HCT116 (cell line): ENCODE measurements at regions not wholly inside any gene's neighbourhood (a gene's known extent, or its start where the extent isn't known, plus 50 kb on each side); places are given as distances from the start of the nearest gene placed in this dataset.
"Not testable (repeated sequence)": the region's sequence is repeated elsewhere in the genome, so short reads cannot be mapped to it uniquely, and the experiment has no call there.

ENCODE experiments used
- ATAC-seq: fragments of 200-7000 bp; cut with Tn5 transposase; 2 replicates; pipeline ENCODE4 v1.9.1; 2020; ENCODE audit warnings: mild to moderate bottlenecking, moderate library complexity
- BruUV-seq: library from RNA; stranded (reverse); fragments of 400-500 nt; replicated peaks from 2 replicates; lab custom pipeline; 2021; lab: Mats Ljungman, UMichigan
- CTCF ChIA-PET: fragments of 300-600 bp; sonication (Branson Sonifier 250); formaldehyde crosslinking; loops from one replicate; lab custom pipeline; 2021; ENCODE audit warnings: antibody characterized with exemption; lab: Charles Lee
- POLR2A ChIA-PET: fragments of 300-600, 350-600 bp; sonication (Branson Sonifier 250); formaldehyde crosslinking; loops from one replicate; lab custom pipeline; 2021; ENCODE audit warnings: antibody characterized with exemption; lab: Charles Lee
- RAD21 ChIA-PET, 2 experiments: fragments of 300-600 bp; sonication (Branson Sonifier 250); formaldehyde crosslinking; loops; one replicate each; lab custom pipeline; 2023; ENCODE audit warnings: low total read pairs in 2 of 2; ENCODE audit not compliant: uncharacterized antibody in 2 of 2, unreplicated experiment in 2 of 2, low non-redundant PET in 1 of 2; lab: Charles Lee
- DNase-seq: peaks from one replicate; pipeline ENCODE4 v3.0.0-alpha.2; 2010; ENCODE audit warnings: low read depth, low spot score
- H2AFZ ChIP-seq: fragments of 200-600 bp; shearing (Covaris generic), sonication (generic); 2 replicates; pipeline ENCODE4 v1.6.1; 2017; ENCODE audit warnings: low read depth, mixed run types, mixed read lengths, antibody characterized with exemption, low read length; ENCODE audit not compliant: poor library complexity, severe bottlenecking
- H3K27ac ChIP-seq: 2 replicates; pipeline ENCODE4 v1.5.1; 2012; ENCODE audit warnings: low read depth, low read length
- H3K27me3 ChIP-seq: fragments of 200-600 bp; sonication (generic); 2 replicates; pipeline ENCODE4 v1.6.1; 2016; ENCODE audit warnings: mixed run types, low read length, mixed read lengths; ENCODE audit not compliant: insufficient read depth
- H3K36me3 ChIP-seq, 2 experiments: fragments of 200-500 bp in 1 of 2; fragments of 200-600 bp in 1 of 2; sonication (Bioruptor generic) in 1 of 2; sonication (generic) in 1 of 2; 2 replicates each; pipeline versions ENCODE4 v1.5.1 to v1.6.1; 2014 to 2016; ENCODE audit warnings: low read length in 2 of 2, inconsistent platforms in 1 of 2, mixed read lengths in 1 of 2, mixed run types in 1 of 2; ENCODE audit not compliant: insufficient read depth in 2 of 2, control insufficient read depth in 1 of 2
- H3K4me1 ChIP-seq, 2 experiments: fragments of 200-600 bp in 1 of 2; sonication (generic) in 1 of 2; 2 replicates each; pipeline versions ENCODE4 v1.5.1 to v1.6.1; 2012 to 2017; ENCODE audit warnings: low read length in 2 of 2, inconsistent platforms in 1 of 2, mild to moderate bottlenecking in 1 of 2, mixed read lengths in 1 of 2, mixed run types in 1 of 2, moderate library complexity in 1 of 2; ENCODE audit not compliant: insufficient read depth in 2 of 2, control insufficient read depth in 1 of 2
- H3K4me2 ChIP-seq: fragments of 200-600 bp; sonication (generic); 2 replicates; pipeline ENCODE4 v1.6.1; 2017; ENCODE audit warnings: mixed run types, low read length, mixed read lengths
- H3K4me3 ChIP-seq, 2 experiments: fragments of 200-600 bp in 1 of 2; sonication (generic) in 1 of 2; replicated peaks in 1 of 2; 2 replicates each; pipeline ENCODE4 v1.5.1; 2011 to 2016; ENCODE audit warnings: low read length in 2 of 2, control low read depth in 1 of 2, low read depth in 1 of 2, mild to moderate bottlenecking in 1 of 2, mixed read lengths in 1 of 2, mixed run types in 1 of 2
- H3K79me2 ChIP-seq: fragments of 200-600 bp; sonication (generic); 2 replicates; pipeline ENCODE4 v1.6.1; 2017; ENCODE audit warnings: mild to moderate bottlenecking, mixed run types, low read length, moderate library complexity, mixed read lengths; ENCODE audit not compliant: insufficient read depth
- H3K9ac ChIP-seq: fragments of 200-600 bp; sonication (generic); 2 replicates; pipeline ENCODE4 v1.6.1; 2016; ENCODE audit warnings: low read length, mixed read lengths
- H3K9me2 ChIP-seq: fragments of 200-600 bp; sonication (generic), shearing (Covaris generic); 2 replicates; pipeline ENCODE4 v1.6.1; 2017; ENCODE audit warnings: mixed run types, mild to moderate bottlenecking, moderate library complexity; ENCODE audit not compliant: insufficient read depth
- H3K9me3 ChIP-seq, 2 experiments: fragments of 200-500 bp in 1 of 2; fragments of 200-600 bp in 1 of 2; sonication (Bioruptor generic) in 1 of 2; sonication (generic) in 1 of 2; 2 replicates each; pipeline ENCODE4 v1.6.1; 2014 to 2017; ENCODE audit warnings: low read length in 2 of 2, mixed read lengths in 2 of 2, inconsistent platforms in 1 of 2, low read depth in 1 of 2, mild to moderate bottlenecking in 1 of 2, mixed run types in 1 of 2, moderate library complexity in 1 of 2; ENCODE audit not compliant: control insufficient read depth in 1 of 2, insufficient read depth in 1 of 2
- H4K20me1 ChIP-seq: fragments of 200-600 bp; sonication (generic), shearing (Covaris generic); 2 replicates; pipeline ENCODE4 v1.6.1; 2017; ENCODE audit warnings: mixed run types, mild to moderate bottlenecking, moderate library complexity; ENCODE audit not compliant: insufficient read depth
- ATF3 ChIP-seq: IDR thresholded peaks from 2 replicates; pipeline ENCODE4 v1.6.1; 2012
- CBX3 ChIP-seq: IDR thresholded peaks from 2 replicates; pipeline ENCODE4 v1.6.1; 2012; ENCODE audit warnings: low read depth
- CEBPB ChIP-seq: IDR thresholded peaks from 2 replicates; pipeline ENCODE4 v1.6.1; 2012; ENCODE audit warnings: low read depth
- ELF1 ChIP-seq: IDR thresholded peaks from 2 replicates; pipeline ENCODE4 v1.6.1; 2012; ENCODE audit warnings: low read depth, borderline replicate concordance
- EZH2 ChIP-seq: fragments of 200-600 bp; sonication (generic); IDR thresholded peaks from 2 replicates; pipeline ENCODE4 v1.6.1; 2017; ENCODE audit warnings: antibody characterized with exemption, mixed run types
- JUND ChIP-seq: IDR thresholded peaks from 2 replicates; pipeline ENCODE4 v1.6.1; 2012
- POLR2AphosphoS5 ChIP-seq: IDR thresholded peaks from 2 replicates; pipeline ENCODE4 v1.6.1; 2011; ENCODE audit warnings: mild to moderate bottlenecking, low read depth, low read length, moderate library complexity
- REST ChIP-seq: IDR thresholded peaks from 2 replicates; pipeline ENCODE4 v1.6.1; 2012; ENCODE audit warnings: low read depth
- SRF ChIP-seq: IDR thresholded peaks from 2 replicates; pipeline ENCODE4 v1.6.1; 2012; ENCODE audit warnings: low read depth
- YY1 ChIP-seq: IDR thresholded peaks from 2 replicates; pipeline ENCODE4 v1.6.1; 2011; ENCODE audit warnings: low read length, low read depth, moderate library complexity, mild to moderate bottlenecking; ENCODE audit not compliant: insufficient replicate concordance; ENCODE audit errors: extremely low read depth
- ZFX ChIP-seq: fragments of 450-650 bp; IDR thresholded peaks from 2 replicates; pipeline ENCODE4 v1.6.1; 2017
- intact Hi-C: fragments of 100-400 bp; cut with micrococcal nuclease; formaldehyde crosslinking; loops from 2 replicates; pipeline ENCODE4 v1.10.0; 2022

- BruUV-seq, ATAC-seq, RAD21 ChIA-PET: not testable (repeated sequence)
Measured at GRCh38 chr5:60426189-60426588, 273.8 kb downstream of the DEPDC1B start.

GRCh38 chr5:60420773-60421172 is 279.2 kb downstream of the DEPDC1B start:
- POLR2A ChIA-PET, H3K9ac ChIP-seq, H4K20me1 ChIP-seq, DNase-seq, H2AFZ ChIP-seq, H3K4me3 ChIP-seq, H3K79me2 ChIP-seq, BruUV-seq, ATAC-seq, H3K4me1 ChIP-seq, intact Hi-C loops, H3K4me2 ChIP-seq, H3K9me3 ChIP-seq, H3K27ac ChIP-seq, H3K36me3 ChIP-seq, CTCF ChIA-PET, H3K9me2 ChIP-seq, RAD21 ChIA-PET, H3K27me3 ChIP-seq: not testable (repeated sequence)

More at GRCh38 chr5:60426189-60426588, 273.8 kb downstream of the DEPDC1B start:
- H3K79me2 ChIP-seq, H4K20me1 ChIP-seq, H3K9ac ChIP-seq, H3K4me3 ChIP-seq, H3K27ac ChIP-seq, POLR2A ChIA-PET, H2AFZ ChIP-seq, H3K9me2 ChIP-seq, CTCF ChIA-PET, intact Hi-C loops, H3K27me3 ChIP-seq, H3K36me3 ChIP-seq, H3K4me2 ChIP-seq, H3K9me3 ChIP-seq, H3K4me1 ChIP-seq, DNase-seq: not testable (repeated sequence)

- Histone ChIP-seq H2AFZ (no peak overlapping the region), H3K9me2 (no peaks in the 10 kb centered on the region), H3K79me2 (no peaks in the 10 kb centered on the region), H3K4me1 (no peaks in the 10 kb centered on the region), H3K9ac (no peak overlapping the region), H3K4me2 (no peak overlapping the region), H3K27me3 (no peaks in the 10 kb centered on the region), H3K4me3 (no peak overlapping the region), H4K20me1 (no peaks in the 10 kb centered on the region), H3K36me3 (no peaks in the 10 kb centered on the region), H3K27ac (no peak overlapping the region), H3K9me3 (no peaks in the 10 kb centered on the region)
- CTCF ChIA-PET: no interaction called here
- ATAC-seq: no peak
- POLR2A ChIA-PET: no interaction called here
- intact Hi-C loops: no loop called here
- no TSS peak for BruUV-seq
- RAD21 ChIA-PET: no interaction called here
- DNase-seq: no peak
- TF ChIP-seq ELF1: no peak
- TF ChIP-seq ATF3: no peak
- TF ChIP-seq YY1: no peak
- no peak for TF ChIP-seq CEBPB
- no peak for TF ChIP-seq POLR2AphosphoS5
- no peak for TF ChIP-seq REST
- TF ChIP-seq ZFX: no peak
- no peak for TF ChIP-seq SRF
- TF ChIP-seq JUND: no peak
- TF ChIP-seq CBX3: no peak
- TF ChIP-seq EZH2: no peak
Measured at GRCh38 chr5:60417500-60418181, 282.3 kb downstream of the DEPDC1B start.
